T-helper 2 cell (primary cell): ENCODE measurements at regions not wholly inside any gene's neighbourhood (a gene's known extent, or its start where the extent isn't known, plus 50 kb on each side); places are given as distances from the start of the nearest gene placed in this dataset.

Source experiments
- DNase-seq, 5 experiments: peaks; one replicate each; pipeline versions ENCODE4 v3.0.0 to v3.0.0-alpha.2; 2012 to 2022

DNA sequence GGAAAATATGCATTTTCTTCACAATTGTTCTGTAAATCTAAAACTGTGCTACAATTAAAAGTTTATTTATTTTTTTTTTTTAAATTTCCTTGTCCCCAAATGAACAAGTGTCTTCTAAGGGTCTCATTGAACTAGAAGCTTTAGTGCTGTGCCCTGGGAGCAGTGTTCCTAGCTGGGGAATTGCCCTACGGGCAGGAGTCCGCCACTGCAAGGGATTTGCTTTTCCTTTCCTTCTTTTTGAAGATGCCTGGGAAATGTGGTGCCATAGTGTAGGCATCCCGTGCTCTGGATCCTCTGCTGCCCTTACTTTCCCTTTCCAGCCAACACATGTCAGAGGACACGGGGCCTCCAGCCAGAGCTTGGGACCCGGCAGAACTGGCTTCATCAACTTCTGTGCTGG lies 177.1 kb upstream of the CTBP2 start:
- no peak for DNase-seq

DNA sequence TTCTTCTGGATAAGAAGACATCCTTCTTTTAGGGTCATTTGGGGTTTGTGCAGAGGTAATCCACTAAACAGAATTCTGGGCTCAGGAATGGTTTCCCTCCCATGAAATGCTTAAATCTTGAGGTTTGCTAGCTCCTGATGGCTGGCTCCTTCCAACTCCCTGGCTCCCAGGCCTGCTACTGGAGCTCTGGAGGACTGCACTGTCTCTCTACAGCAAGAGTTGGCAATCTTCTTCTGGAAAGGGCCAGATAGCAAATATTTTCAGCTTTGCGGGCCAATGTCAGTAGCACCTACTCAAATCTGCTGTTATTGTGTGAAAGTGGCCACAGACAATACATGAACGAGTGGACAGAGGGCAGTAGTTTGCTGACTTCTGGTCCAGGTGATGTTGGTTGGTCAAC lies 174.2 kb upstream of the CTBP2 start:
- no peak for DNase-seq

DNA sequence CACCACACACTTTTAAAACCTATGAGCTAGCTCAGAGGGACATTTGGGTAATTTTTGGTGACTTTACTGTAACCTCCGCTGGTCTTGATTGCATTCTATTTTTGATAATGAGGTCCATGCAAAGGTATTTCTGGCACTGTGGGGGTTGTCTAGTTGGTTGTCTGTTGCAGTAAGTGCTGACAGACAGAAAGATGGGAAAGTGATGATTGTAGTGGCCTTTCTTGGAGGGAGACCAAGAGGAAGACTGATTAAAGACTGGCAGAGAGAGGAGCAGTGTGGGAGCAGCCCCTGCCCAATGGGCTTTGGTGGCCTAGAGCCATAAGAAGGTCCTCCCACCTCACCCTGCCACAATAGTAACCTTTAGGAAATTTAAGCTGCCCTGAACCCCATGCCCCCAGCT lies 173.4 kb upstream of the CTBP2 start:
- DNase-seq, result no peak

DNA sequence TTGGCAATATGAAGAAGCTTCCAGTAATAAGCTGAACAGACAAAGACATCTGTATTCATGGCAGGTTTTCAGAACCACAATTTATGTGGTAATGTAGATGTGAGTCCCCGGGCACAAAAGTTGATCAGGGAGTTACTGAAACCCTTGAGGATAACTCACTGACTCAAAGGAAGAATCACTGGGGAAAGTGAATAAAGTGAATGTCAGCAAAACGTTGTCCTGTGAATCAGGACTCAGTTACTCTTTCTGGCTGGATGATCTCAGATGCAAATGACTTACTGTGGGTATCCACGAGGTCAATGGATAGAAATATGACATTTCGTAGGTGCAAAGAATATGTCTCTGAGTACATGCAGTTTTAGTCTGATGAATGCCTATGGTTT lies 172.8 kb upstream of the CTBP2 start:
- DNase-seq, result no peak

DNA sequence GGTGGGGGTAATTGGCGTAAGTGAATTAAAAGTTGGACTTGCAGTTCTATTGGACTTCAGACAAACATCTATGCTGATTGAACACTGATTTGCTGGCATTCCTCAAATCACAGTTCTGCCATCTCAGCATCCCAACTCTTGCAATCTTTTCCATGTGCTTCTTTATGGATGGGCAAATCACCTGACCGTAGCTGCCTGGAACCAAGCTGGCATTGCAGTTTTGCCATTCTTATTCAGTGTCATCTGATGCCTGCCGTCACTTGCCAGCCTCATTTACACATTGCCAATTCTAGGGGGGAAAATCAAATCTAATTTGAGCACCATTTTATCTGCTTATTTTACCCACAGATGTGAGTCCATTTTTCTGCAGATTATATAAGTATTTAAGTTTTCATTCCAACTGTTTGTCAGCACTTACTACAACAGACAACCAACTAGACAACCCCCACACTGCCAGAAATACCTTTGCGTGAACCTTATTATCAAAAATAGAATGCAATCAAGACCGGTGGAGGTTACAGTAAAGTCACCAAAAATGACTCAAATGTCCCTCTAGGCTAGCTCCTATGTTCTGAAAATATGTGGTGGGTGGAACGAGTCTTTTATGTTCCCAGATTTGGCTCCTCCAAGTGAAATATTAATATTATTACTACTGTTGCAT lies 172.3 kb upstream of the CTBP2 start:
- no peak for DNase-seq

DNA sequence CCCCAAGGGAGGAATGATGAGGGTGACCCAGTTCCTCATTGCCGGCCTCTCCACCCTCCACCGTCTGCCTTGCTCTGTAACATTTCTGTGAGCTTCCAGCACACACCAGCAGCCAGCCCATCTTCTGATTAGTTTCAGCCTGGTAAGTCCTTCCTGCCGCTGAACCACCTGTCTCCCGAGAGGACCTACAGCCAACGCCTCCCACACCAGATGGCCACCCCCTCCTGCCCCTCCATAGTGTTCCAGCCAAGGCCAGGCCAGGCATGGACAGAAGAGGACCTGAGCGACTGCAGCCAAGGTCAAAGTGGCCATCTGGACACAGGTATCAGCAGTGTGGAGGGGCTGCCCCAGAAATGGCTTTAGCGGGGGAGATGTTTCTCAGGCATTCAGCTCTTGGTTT lies 170.7 kb upstream of the CTBP2 start:
- no peak for DNase-seq

DNA sequence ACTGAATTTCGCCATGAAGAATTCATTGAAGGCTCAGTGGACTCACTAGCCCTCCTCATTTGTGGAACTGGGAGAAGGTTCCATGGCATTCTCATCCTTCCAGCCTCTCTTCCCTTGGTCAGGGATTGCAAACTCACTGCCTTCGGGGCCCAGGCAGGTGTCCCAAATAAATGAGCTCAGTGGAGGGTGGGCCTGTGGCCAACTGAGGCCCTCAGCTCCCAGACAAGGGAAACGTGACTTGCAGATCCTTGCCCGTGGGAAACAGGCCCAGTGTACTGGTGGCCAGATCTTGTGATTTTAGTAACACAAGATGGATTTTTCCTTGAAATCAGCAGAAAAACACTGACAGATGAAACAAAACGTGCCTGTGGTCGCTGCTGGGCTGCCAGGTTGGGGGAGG lies 168.7 kb upstream of the CTBP2 start:
- DNase-seq, result no peak

DNA sequence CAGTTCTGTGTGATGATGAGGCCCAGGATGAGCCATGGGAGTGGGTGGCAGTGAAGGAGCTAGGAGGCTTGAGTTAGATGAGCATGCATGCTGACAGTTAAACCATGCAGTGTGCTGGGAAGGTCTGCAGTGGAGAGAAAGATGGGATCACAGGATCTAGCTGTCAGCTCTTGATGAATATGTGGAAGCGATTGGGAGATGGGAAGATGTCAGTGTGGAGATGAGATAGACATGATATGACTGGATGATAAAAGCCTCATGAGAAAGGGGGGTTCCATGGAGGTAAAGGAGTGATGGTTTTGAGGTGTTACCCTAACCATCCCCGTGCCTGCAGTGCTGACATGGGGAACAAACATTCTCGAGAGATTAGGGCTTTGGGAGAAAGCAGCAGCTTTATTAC lies 165.0 kb upstream of the CTBP2 start:
- DNase-seq, result no peak

DNA sequence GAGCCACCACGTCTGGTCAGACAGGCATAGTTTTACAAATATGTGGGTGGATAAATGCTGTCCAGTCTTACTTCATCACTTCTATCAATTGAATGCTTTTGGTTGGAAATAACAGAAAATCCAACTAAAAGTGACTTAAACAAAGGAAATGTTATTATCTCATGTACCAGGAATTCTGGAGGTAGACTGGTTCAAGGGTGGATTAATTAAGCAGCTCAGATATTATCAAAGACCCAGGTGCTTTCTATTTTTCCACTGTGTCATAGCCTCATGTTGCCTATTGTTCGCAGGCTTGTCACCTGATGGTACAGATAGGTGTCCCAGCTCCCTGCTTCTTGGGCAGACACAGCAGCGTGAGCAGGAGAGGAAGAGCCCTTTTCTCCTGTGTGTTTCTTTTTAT lies 156.1 kb upstream of the CTBP2 start:
- no peak for DNase-seq

DNA sequence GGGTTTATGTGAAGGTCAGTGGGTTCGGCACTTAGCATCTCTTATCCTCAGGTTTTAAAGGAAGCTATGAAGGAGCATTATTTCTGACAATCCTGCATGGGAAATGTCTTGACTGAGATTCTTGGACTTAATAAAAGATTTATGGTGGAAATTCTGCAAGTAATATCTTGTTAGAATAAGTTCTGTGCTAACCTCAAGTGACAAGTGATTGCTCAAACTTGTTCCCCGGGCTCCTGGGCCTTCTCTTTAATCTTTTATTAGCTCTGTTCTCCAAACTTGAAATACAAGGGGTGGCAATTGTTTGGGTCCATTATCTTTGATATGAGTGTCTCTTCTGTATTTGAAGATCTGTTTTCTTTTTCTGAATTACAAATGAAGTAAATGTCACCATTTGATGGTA lies 140.6 kb upstream of the CTBP2 start:
- DNase-seq, result no peak

DNA sequence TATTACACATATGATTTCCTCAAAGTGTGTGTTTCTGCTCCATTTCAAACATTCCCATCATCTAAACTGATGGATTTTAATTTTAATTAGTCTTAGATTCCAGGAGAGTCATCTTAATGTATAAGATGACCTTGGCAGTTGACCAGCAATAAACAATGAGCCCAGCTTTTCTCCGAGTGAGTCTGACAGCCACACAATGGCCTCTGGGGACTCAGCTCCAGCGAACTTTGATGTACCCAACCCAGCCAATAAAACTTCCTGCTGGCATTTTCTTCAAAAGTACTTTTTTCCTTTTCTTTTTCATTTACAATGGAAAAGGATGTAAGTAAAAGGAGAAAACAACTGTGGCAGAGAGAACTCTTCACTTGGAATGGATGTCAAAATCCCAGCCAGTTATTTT lies 139.1 kb upstream of the CTBP2 start:
- DNase-seq, result no peak

DNA sequence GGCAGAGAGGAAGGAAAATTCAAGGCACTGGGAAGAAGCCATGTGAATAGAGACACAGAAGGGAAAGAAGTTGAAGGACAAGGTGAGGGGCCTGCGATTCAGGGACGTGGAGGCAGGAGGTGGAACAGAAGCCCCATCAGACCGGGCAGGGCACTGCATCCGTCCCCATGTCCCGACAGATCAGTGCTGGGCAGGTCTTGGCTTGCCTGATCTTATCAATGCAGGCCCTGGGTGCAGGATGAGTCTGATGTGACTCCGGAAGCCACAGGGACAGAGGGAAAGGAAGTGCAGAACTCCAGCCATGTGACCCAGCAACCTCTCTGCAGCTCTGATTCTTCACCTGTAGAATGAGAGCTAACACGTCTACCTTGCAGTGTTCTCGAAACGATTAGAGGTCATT lies 136.2 kb upstream of the CTBP2 start:
- no peak for DNase-seq

DNA sequence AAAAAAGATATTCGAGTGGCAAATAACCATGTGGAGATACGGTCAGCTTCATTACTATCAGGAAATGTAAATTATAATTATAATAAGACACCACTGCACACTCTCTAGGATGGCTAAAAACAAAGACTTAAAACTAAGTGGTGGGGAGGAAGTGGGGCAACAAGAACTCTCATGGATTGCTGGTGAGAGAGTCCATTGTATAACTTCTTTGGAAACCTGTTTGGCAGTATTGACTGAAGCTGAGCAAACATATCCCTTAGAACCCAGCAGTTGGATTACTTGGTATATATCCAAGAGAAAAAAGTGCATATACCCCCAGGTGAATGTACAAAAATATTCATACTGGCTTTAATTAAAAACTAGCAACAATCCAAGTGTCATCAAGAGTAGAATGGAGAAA lies 133.7 kb upstream of the CTBP2 start:
- no peak for DNase-seq

DNA sequence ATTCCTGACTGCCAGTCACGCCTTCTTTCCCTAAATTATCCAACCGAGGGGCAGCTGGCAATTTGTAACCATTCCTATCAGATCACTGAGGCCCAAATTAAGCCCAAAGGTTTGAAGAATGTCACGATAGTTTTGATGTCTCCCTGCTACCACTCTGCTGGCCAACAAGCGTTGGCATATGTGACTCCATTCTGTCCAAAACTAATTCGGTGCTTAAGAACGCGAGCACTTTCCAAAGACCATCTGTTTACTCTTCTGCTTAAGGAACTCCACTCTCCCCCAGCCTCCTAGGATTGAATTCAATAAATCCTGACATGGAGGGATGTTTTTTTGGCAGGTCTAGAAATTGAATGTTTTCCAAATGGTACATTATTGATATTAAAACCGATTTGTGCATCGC lies 131.5 kb upstream of the CTBP2 start:
- DNase-seq, result no peak

DNA sequence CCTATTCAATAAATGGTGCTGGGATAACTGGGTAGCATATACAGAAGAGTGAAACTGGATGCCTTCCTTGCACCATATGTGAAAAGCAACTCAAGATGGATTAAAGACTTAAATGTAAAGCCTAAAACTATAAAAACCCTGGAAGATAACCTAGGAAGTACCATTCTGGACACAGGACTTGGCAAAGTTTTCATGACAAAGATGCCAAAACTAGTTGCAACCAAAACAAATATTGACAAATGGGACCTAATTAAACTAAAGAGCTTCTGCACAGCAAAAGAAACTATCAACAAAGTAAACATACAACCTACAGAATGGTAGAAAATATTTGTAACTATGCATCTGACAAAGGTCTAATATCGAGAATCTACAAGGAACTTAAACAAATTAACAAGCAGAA lies 129.1 kb upstream of the CTBP2 start:
- no peak for DNase-seq

DNA sequence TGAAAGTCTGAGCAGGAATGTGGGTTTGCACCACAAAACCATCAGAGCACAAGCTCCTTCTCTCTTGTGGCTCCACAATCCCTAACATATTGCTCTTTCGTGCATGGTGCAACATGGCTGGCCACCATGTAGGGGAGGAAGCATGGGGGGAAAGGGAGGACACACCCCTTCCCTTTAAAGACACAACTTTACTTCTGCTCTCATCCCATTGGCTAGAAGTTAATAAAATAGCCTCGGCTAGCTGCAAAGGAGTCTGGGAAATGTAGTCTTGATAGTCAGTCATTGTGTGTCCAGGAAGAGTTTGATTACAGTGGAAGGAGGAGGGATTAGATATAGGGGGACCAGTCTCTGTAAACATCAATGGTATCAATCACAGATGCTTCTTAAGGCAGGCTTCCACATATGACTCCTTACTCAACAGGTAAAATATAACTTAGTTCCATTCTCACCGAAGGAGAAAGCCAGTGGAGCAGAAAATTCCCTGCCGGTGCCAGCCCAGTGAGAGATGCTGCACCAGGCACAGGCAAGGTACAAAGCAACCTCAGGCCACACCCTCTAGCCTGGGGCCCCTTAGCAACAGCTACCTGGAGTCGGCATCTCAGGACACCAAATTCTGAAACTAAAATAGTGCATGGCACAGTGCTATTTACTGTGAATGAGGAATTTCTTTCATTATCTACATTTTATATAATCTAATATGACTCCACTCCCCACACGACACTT lies 124.7 kb upstream of the CTBP2 start:
- no peak for DNase-seq

DNA sequence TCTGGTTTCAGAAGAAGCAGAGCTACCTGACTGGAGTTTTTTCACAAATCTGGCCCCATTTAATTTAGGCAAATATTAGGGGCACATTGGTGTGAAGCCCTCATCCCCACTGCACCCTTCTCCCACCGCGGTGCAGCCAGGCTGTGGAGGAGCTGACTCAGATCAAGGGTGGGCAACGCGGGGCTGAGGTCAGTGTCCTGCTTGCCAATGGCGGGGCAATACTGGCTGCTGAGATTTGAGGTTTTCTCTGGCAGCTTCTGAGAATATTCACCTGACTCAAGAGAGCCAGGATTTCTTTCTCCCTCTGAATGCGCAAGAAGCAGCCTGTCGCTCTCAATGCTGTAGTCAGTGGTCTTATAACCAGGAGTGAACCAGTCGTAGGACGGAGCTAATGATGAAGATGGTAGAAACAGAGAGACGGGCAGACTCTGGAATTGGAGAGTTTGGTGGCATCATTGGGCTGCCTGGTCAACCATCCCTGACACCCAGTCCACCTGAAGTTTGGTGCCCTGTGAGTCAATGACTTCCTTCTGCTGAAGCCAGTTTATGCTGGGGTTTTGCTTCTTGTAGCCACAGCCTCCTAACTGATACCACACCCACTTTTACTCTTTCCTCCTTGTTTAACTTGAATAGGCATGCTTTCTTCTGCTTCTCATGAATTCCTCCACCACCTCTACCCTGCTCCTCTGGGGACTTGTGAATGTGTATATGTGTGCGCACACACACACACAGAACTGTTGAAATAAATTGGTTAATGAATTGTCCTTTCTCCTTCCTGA lies 123.7 kb upstream of the CTBP2 start:
- no peak for DNase-seq

DNA sequence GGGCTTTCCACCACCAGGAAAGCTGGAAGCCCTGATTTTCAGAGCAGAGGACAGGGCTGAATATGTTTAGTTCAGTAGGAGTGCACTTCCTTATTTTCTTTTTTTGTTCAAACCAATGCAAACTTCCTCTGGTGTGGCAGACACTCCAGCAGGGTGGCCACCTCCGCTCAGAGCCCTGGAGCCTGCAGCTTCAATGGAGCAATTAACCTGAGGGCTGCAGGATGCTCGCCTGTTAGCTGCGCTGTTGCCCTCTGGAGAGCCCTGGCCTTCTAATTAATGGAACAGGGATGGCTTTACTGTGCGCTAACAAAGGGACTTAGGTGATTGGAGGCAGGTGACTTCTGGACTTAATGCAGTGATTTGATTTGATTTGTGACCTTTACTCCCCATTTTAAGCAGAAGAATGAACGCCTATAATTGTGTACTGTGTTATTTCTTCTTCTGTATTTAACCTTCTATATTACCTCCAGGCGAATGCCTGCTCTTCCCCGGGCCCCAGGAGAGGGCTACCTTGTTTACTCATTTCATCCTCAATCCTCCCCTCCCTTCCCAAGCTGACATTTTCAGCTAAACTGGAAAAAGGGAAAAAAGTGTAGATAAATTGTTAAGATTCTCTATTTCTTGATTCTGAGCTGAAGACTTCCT lies 123.0 kb upstream of the CTBP2 start:
- DNase-seq, result no peak

DNA sequence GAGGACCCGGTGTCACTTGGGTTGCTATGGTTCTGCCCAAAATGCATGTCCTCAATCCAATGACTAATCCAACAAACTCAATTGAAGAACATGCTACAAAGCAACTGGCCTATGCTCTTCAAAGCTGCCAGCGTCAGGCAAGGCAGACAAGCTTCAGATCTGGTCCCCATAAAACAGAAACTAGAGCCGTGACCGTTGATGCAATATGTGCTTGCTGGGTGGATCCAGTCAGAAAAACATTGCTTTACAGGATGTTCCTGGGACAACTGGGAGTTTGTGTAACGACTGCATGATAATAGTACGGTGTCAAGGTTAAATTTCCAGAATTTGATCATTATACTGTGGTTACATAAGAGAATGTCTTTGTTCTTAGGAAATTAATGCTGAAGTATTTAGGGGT lies 120.7 kb upstream of the CTBP2 start:
- no peak for DNase-seq

DNA sequence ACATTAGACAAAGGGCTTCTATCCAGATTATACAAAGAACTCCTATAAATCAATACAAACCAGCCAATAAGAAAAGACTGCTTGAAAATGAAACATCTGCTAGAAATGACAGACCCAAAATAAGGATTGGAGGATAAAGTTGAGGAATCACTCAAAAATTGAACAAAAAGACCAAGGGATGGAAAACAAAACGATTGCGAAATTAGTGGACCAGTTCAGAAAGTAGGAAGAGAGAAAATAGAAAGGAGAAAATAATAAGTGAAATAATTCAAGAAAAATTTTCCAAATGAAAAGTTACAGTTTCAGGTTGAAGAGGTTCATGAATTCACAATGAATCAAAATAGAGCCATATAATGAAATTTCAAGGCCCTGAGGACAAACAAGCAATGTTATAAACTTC lies 115.8 kb upstream of the CTBP2 start:
- DNase-seq, result no peak

DNA sequence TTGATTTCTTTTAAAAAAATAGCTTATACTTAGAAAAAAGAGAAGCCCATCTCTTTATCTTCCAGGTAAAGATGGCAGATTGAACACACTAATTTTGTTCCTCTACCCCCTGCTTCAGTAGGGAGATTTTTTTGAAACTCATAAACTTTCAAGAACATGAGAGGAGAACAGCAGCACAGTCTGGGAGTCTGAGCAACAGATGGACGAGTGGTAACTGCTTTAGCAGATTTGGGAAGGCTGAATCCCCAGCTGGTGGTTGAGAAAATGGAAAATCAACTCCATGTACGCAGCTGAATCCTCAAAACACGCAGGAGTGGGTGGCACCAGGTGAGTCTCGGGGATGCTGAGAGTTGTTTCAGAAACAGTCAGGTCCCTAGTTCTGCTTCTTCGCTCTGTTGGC lies 114.6 kb upstream of the CTBP2 start:
- no peak for DNase-seq

DNA sequence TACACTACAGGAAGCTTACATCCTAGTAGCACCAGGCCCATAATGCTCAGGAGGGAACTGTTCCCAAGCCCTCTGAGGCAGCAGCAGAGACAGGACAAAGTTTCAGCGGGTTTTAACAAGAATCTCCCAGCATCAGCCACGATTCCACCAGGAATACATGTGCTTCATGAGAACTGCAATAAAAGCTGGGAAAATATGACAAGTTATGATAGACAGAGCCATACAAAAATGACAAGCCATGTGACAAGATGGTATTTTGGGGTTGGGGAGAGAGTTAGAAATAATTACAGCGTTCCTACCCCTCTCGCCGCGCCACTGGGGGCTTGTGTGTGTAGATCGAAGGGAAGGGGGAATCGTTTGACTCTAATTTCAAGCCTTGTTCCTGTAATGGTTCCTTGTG lies 112.7 kb upstream of the CTBP2 start:
- DNase-seq, result no peak

DNA sequence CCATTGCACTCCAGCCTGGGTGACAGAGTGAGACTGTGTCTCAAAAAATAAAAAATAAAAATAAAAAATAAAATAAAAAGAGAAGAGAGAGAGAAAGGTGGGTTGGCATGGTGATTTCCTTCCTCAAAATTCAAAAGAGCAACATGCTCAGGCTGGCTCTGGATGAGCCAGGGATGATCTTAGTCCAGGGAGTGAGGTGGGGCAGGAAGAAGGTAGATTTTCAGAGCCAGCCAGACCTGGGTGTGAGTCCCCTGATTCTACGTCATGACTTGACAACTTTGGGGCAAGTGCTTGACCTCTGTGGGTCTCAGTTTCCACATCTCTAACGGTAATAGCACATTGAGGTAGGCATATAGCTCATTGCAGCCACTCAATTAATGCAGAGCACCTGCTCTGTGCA lies 109.4 kb upstream of the CTBP2 start:
- DNase-seq, result no peak

DNA sequence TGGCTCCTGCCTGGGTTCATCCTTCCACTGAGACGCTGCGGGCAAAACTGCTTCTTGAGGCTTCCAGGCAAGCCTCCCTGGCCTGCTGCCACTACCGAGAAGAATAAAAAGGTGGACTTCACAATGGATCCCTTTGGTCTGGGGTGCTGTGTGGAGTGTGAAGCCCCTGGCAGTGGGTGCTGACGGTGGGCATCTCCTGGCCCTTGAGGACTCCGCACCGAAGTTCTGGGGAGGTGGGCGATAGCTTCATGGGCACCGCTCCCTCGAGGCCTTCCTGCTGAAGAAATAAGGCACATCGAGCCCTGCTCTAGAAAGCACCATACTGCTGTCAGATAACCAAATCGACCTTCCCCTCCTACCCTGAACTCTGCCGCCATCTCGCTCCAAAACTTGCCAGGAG lies 106.6 kb upstream of the CTBP2 start:
- DNase-seq, result no peak
